Aorta (tissue), 5 donors: ENCODE measurements at regions not wholly inside any gene's neighbourhood (a gene's known extent, or its start where the extent isn't known, plus 50 kb on each side); places are given as distances from the start of the nearest gene placed in this dataset.
"Not testable (repeated sequence)": the region's sequence is repeated elsewhere in the genome, so short reads cannot be mapped to it uniquely, and the experiment has no call there.

Experiments
- ATAC-seq: fragments of 200-7000 bp; cut with Tn5 transposase; one replicate; pipeline ENCODE4 v1.9.1; 2022; ENCODE audit warnings: moderate library complexity; ENCODE audit not compliant: low FRiP score
- DNase-seq, 2 donors: peaks; one replicate each; pipeline ENCODE4 v3.0.0-alpha.2; 2020
- H3K27ac ChIP-seq, 2 donors: one replicate each; pipeline ENCODE4 v1.5.1; 2013; ENCODE audit warnings: low read length in 2 of 2, mild to moderate bottlenecking in 2 of 2, moderate library complexity in 2 of 2, control low read depth in 1 of 2, inconsistent platforms in 1 of 2, low read depth in 1 of 2
- H3K27me3 ChIP-seq, 2 donors: one replicate each; pipeline ENCODE4 v1.6.1; 2013; ENCODE audit warnings: control low read depth in 1 of 2, low read length in 1 of 2, mild to moderate bottlenecking in 1 of 2, moderate library complexity in 1 of 2; ENCODE audit not compliant: insufficient read depth in 2 of 2, control insufficient read depth in 1 of 2
- H3K36me3 ChIP-seq, 2 donors: one replicate each; pipeline ENCODE4 v1.6.1; 2013; ENCODE audit warnings: control low read depth in 1 of 2, low read length in 1 of 2, mild to moderate bottlenecking in 1 of 2; ENCODE audit not compliant: insufficient read depth in 2 of 2, control insufficient read depth in 1 of 2
- H3K4me1 ChIP-seq, 2 donors: one replicate each; pipeline ENCODE4 v1.6.1; 2013; ENCODE audit warnings: low read length in 2 of 2, control low read depth in 1 of 2, mild to moderate bottlenecking in 1 of 2, moderate library complexity in 1 of 2; ENCODE audit not compliant: insufficient read depth in 2 of 2, control insufficient read depth in 1 of 2
- H3K4me3 ChIP-seq, 2 donors: one replicate each; pipeline ENCODE4 v1.5.1; 2013; ENCODE audit warnings: low read length in 2 of 2, control low read depth in 1 of 2, mild to moderate bottlenecking in 1 of 2
- H3K9me3 ChIP-seq: one replicate; pipeline ENCODE4 v1.6.1; 2013; ENCODE audit warnings: mild to moderate bottlenecking, low read length; ENCODE audit not compliant: control insufficient read depth
- WGBS, 2 donors: extraction: QIAGEN DNeasy Blood & Tissue Kit; methylation state at CpG; one replicate each; pipeline ENCODE4 v1.1.7; 2013; 5-methylcytosine and 5-hydroxymethylcytosine counted together
- intact Hi-C, 2 donors: fragments of 100-400 bp; cut with DNase I; formaldehyde crosslinking; loops; one replicate each; pipeline versions ENCODE4 v1.14.2 to v1.15.0; 2022
- donor health status: healthy with polysubstance abuse.
- donor health status: Bipolar disorder and iron deficiency.
- donor health status: DM: no; HTN: no; CAD: no.
- donor health status: DM: no; HTN: no; CAD: no.
- donor health status: DM: yes; HTN: yes; CAD: no.

DNA sequence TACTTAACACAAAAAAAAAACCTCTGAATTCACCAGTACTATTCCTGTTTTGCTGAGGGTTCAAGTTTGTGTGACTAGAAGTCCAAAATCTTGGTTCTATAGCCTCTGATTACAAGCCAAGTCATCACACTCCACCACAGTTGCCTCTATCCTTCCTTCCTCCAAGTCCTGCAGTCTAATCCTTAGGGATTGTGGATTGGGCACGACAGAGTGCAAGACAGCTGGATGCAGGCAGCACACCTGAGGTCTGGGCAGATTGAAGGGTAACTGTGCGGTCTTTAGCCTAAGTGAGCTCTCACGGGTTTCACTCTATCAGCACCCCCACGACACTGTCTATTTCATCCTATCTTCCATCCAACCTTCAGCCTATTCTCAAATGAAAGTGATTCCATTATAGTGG is 299.4 kb upstream of the ID2 start:
- DNase-seq: no peak
- Histone ChIP-seq H3K9me3 (no peaks in the 10 kb centered on the region), H3K27me3 (no peaks in the 10 kb centered on the region), H3K36me3 (no peaks in the 10 kb centered on the region), H3K4me1 (no peaks in the 10 kb centered on the region), H3K4me3 (no peak overlapping the region), H3K27ac (no peak overlapping the region)
- WGBS, 2 donors: 94 to 95% methylated on average over 4 of the region's 4 CpGs
- intact Hi-C loops: no loop called here
- ATAC-seq: no peak

DNA sequence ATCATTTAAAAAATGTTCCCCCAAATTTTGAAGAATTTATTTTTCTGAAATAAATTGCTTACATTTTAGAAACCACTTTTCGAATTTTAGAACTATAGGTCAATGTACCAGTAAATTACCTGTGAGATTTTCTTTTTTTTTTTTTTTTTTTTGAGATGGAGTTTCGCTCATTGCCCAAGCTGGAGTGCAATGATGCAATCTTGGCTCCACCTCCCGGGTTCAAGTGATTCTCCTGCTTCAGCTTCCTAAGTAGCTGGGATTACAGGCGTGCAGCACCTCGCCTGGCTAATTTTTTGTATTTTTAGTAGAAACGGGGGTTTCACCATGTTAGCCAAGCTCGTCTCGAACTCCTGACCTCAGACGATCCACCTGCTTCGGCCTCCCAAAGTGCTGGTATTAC is 295.1 kb upstream of the ID2 start:
- WGBS, 2 donors: 79 to 87% methylated on average over 10 of the region's 10 CpGs
- H3K4me3 ChIP-seq, intact Hi-C loops, H3K27ac ChIP-seq, DNase-seq, H3K4me1 ChIP-seq, H3K27me3 ChIP-seq, H3K36me3 ChIP-seq, H3K9me3 ChIP-seq, ATAC-seq: not testable (repeated sequence)

GRCh38 chr2:8388781-8389180 is 293.1 kb upstream of the ID2 start:
- Histone ChIP-seq H3K27me3 (no peaks in the 10 kb centered on the region), H3K9me3 (no peaks in the 10 kb centered on the region), H3K27ac (no peak overlapping the region), H3K36me3 (no peaks in the 10 kb centered on the region), H3K4me3 (no peak overlapping the region), H3K4me1 (no peaks in the 10 kb centered on the region)
- DNase-seq (no peak), ATAC-seq (no peak)
- intact Hi-C loops: no loop called here
- 94 to 100% methylated on average over 2 of the region's 2 CpGs for WGBS, 2 donors

DNA sequence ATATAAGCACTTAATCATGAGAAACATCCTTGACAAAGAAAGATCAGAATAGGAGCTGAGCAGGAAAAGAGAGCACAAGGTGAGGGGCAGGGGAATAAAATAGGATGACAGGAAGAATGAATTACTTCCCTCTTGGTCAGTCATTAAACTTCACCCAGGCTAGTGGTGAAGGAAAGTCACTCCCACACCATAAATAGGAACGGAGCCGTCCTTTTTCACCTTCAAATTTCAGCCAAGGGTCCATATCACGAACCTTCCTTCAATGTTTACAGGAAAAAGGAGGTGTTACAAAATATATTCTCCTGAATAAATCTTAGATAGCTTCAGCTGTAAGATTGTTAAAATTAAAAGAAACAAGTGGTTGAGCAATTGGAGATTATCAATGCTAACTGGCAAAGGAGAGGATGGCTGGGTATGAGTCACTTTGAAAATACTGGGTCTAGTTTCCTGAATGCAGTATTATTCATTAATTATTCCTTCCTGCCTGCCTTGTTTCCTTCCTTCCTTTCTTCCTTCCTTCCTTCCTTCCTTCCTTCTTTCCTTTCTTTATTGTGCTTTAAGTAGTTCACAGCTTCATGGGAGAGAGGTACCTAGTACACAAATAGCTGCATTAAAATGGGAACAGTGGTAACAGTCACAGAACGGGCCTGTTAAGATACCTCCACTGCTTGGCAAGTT is 292.3 kb upstream of the ID2 start:
- Histone ChIP-seq H3K9me3 (no peaks in the 10 kb centered on the region), H3K4me1 (no peaks in the 10 kb centered on the region), H3K27me3 (no peaks in the 10 kb centered on the region), H3K4me3 (no peak overlapping the region), H3K36me3 (no peaks in the 10 kb centered on the region), H3K27ac (no peak overlapping the region)
- intact Hi-C loops: no loop called here
- ATAC-seq: no peak
- DNase-seq: no peak
- 50 to 56% methylated on average over 4 of the region's 4 CpGs for WGBS, 2 donors

- no peak for ATAC-seq
- Histone ChIP-seq H3K4me3 (no peak overlapping the region), H3K27ac (no peak overlapping the region), H3K4me1 (no peaks in the 10 kb centered on the region), H3K36me3 (no peaks in the 10 kb centered on the region), H3K9me3 (no peaks in the 10 kb centered on the region), H3K27me3 (no peaks in the 10 kb centered on the region)
- 94 to 98% methylated on average over 2 of the region's 2 CpGs for WGBS, 2 donors
- intact Hi-C loops: no loop called here
- DNase-seq: no peak
These were observed 290.7 kb upstream of the ID2 start for GRCh38 chr2:8391126-8391525.

GRCh38 chr2:8391584-8391983 is 290.3 kb upstream of the ID2 start:
- intact Hi-C loops: no loop called here
- H3K27ac ChIP-seq: no peak overlapping the region
- ATAC-seq: no peak
- H3K9me3 ChIP-seq: no peaks in the 10 kb centered on the region
- no peaks in the 10 kb centered on the region for H3K36me3 ChIP-seq
- WGBS, 2 donors: 93 to 97% methylated on average over 3 of the region's 3 CpGs
- no peak overlapping the region for H3K4me3 ChIP-seq
- H3K4me1 ChIP-seq: no peaks in the 10 kb centered on the region
- DNase-seq: no peak
- no peaks in the 10 kb centered on the region for H3K27me3 ChIP-seq

DNA sequence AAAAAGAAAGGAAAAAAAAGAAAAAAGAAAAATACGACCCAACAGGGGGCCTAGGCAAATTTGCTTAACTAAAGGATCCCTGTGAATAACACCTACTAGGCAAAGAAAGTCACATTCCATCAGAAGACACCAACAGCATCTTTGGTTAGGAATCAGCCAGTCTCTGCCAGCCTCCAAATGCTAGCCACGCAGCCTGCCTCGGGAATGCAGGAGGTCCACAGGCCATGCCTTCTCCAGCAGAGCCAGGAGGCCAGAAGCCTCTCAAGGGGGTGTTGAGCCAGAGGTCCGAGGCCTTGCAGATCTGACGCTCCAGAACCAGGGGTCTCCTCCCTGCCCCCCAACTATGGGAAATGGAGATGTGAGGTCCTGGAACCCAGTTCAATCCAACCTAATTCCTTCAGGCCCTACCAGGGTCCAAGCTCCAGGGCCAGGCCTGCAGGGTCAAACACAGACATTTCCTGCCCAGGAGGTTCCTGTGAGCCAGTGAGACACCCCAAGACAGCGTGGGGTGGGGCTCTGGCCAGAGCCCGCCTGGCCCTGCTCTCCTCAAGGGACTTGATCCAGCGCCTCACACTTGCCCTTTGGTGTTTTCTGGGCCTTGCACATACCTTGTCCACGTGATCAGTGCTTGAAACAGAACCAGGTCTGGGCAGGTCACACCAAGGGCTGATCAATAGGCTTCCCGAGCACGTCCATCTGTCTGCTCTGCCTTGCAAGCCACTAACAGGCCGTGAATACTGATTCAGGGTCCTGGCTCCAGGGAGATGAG is 289.6 kb upstream of the ID2 start:
- Histone ChIP-seq H3K9me3 (no peaks in the 10 kb centered on the region), H3K27ac (no peak overlapping the region), H3K36me3 (no peaks in the 10 kb centered on the region), H3K27me3 (no peaks in the 10 kb centered on the region), H3K4me1 (no peaks in the 10 kb centered on the region), H3K4me3 (no peak overlapping the region)
- DNase-seq (no peak), ATAC-seq (no peak)
- WGBS, 2 donors: 97 to 99% methylated on average over 12 of the region's 12 CpGs
- intact Hi-C loops: no loop called here

GRCh38 chr2:8393506-8393905 is 288.4 kb upstream of the ID2 start:
- H3K4me1 ChIP-seq: no peaks in the 10 kb centered on the region
- 97 to 98% methylated on average over 6 of the region's 6 CpGs for WGBS, 2 donors

DNA sequence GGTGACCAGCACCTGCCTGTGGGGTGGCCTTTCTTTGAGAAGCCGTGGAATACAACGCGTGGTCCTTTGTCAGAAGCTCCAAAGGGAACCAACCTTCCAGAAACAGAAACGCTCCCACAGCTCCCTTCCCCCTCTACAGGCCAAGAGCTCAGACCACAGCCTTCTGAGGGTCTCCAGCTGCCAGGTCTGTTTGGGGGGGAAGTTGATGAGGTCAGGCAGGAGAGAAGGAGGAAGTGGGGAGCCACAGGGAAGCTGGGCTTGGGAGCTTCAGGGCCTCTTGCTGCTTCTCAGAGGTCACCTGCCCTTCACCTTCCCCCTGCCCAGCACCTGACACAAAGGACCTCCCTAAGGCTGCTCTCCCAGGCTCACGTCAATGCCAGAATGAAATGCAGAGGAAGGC is 287.7 kb upstream of the ID2 start:
- no peak for ATAC-seq

More at GRCh38 chr2:8393506-8393905, 288.4 kb upstream of the ID2 start:
- Histone ChIP-seq H3K27ac (no peak overlapping the region), H3K9me3 (no peaks in the 10 kb centered on the region), H3K36me3 (no peaks in the 10 kb centered on the region), H3K4me3 (no peak overlapping the region), H3K27me3 (no peaks in the 10 kb centered on the region)
- no peak for DNase-seq
- ATAC-seq: no peak
- intact Hi-C loops: no loop called here

More for the DNA sequence above, 287.7 kb upstream of the ID2 start:
- WGBS, 2 donors: 90 to 97% methylated on average over 5 of the region's 5 CpGs
- H3K4me1 ChIP-seq: no peaks in the 10 kb centered on the region
- H3K27me3 ChIP-seq: no peaks in the 10 kb centered on the region
- no peaks in the 10 kb centered on the region for H3K36me3 ChIP-seq
- H3K4me3 ChIP-seq: no peak overlapping the region
- H3K27ac ChIP-seq: no peak overlapping the region
- H3K9me3 ChIP-seq: no peaks in the 10 kb centered on the region
- intact Hi-C loops: no loop called here
- DNase-seq: no peak
